Common myeloid progenitor, CD34-positive (primary cell): ENCODE measurements at regions not wholly inside any gene's neighbourhood (a gene's known extent, or its start where the extent isn't known, plus 50 kb on each side); places are given as distances from the start of the nearest gene placed in this dataset.

Experiments used
- CTCF ChIA-PET: fragments of 350-600 bp; sonication (Branson Sonifier 250); formaldehyde crosslinking; loops from one replicate; lab custom pipeline; 2021; ENCODE audit warnings: antibody characterized with exemption; lab: Charles Lee
- POLR2A ChIA-PET: fragments of 350-600 bp; sonication (Branson Sonifier 250); formaldehyde crosslinking; loops from one replicate; lab custom pipeline; 2021; ENCODE audit warnings: antibody characterized with exemption; lab: Charles Lee
- DNase-seq, 3 donors: peaks; one replicate each; pipeline versions ENCODE4 v3.0.0 to v3.0.0-alpha.2; 2013
- H3K27ac ChIP-seq, 2 experiments: 1 replicate in 1 of 2; 2 replicates in 1 of 2; pipeline ENCODE4 v1.7.0; 2013; ENCODE audit warnings: inconsistent platforms in 2 of 2, low read length in 2 of 2, mild to moderate bottlenecking in 2 of 2, low read depth in 1 of 2, moderate library complexity in 1 of 2; ENCODE audit not compliant: severe bottlenecking in 2 of 2, insufficient read depth in 1 of 2, poor library complexity in 1 of 2
- H3K27me3 ChIP-seq, 5 experiments: replicated peaks in 2 of 5; 1 replicate in 3 of 5; 2 replicates in 2 of 5; pipeline versions ENCODE4 v1.6.1 to v1.7.0; 2013; ENCODE audit warnings: low read length in 4 of 5, mild to moderate bottlenecking in 2 of 5, moderate library complexity in 2 of 5, inconsistent platforms in 1 of 5; ENCODE audit not compliant: insufficient read depth in 5 of 5, control insufficient read depth in 4 of 5
- H3K36me3 ChIP-seq, 4 experiments: 1 replicate in 2 of 4; 2 replicates in 2 of 4; pipeline versions ENCODE4 v1.6.1 to v1.7.0; 2013; ENCODE audit warnings: low read length in 3 of 4, control low read depth in 1 of 4, mild to moderate bottlenecking in 1 of 4; ENCODE audit not compliant: control insufficient read depth in 4 of 4, insufficient read depth in 4 of 4
- H3K4me1 ChIP-seq, 4 experiments: 1 replicate in 3 of 4; 2 replicates in 1 of 4; pipeline versions ENCODE4 v1.6.1 to v1.7.1; 2013; ENCODE audit warnings: low read length in 3 of 4, mild to moderate bottlenecking in 3 of 4, control low read depth in 1 of 4, inconsistent platforms in 1 of 4, moderate library complexity in 1 of 4; ENCODE audit not compliant: control insufficient read depth in 4 of 4, insufficient read depth in 4 of 4; ENCODE audit errors: control extremely low read depth in 1 of 4
- H3K4me3 ChIP-seq, 7 experiments: 1 replicate in 4 of 7; 2 replicates in 3 of 7; pipeline versions ENCODE4 v1.5.1 to v1.7.0; 2013; ENCODE audit warnings: mild to moderate bottlenecking in 7 of 7, low read length in 6 of 7, moderate library complexity in 6 of 7, inconsistent platforms in 2 of 7, low read depth in 2 of 7, control low read depth in 1 of 7; ENCODE audit not compliant: insufficient read depth in 4 of 7, control insufficient read depth in 1 of 7; ENCODE audit errors: extremely low read depth in 1 of 7
- H3K9me3 ChIP-seq, 5 experiments: 1 replicate in 4 of 5; 2 replicates in 1 of 5; pipeline versions ENCODE4 v1.6.1 to v1.7.1; 2013; ENCODE audit warnings: low read length in 4 of 5, mild to moderate bottlenecking in 2 of 5, inconsistent platforms in 1 of 5, low read depth in 1 of 5, moderate library complexity in 1 of 5; ENCODE audit not compliant: control insufficient read depth in 4 of 5, insufficient read depth in 2 of 5; ENCODE audit errors: control extremely low read depth in 1 of 5
- WGBS: methylation state at CpG from one replicate; pipeline ENCODE4 v1.1.5; 2013; ENCODE audit not compliant: insufficient coverage; 5-methylcytosine and 5-hydroxymethylcytosine counted together

DNA sequence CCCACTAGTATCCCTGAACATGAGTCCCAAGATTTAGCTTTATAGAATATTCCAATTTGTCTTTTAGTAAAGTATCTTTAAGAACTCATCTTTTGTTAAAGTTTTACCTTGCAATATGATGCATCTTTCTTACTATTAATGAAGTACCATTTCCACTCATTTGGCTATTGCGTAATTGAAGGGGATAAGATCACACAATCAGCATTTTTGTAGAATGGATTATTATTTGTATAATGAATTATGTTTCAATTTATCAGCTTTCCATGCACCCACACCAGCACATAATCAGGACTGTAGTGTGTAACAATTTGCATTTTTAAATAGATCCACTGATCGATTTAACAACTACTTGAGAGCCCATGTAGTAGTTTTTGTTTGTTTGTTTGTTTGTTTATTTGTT is 1364.9 kb upstream of the IGFBP7 start:
- POLR2A ChIA-PET, result interaction anchor here (0.6 kb wide), 1 partner anchor 349 kb away, joined by 4 read pairs; no protein-coding TSS in a partner anchor
- Histone ChIP-seq H3K4me1 (no peaks in the 10 kb centered on the region), H3K4me3 (no peak overlapping the region), H3K36me3 (no peaks in the 10 kb centered on the region), H3K9me3 (no peaks in the 10 kb centered on the region), H3K27ac (no peak overlapping the region), H3K27me3 (no peaks in the 10 kb centered on the region)
- DNase-seq, result no peak
- CTCF ChIA-PET, result no interaction called here
- WGBS, result no CpG with 5 or more reads among the region's 2 CpGs

DNA sequence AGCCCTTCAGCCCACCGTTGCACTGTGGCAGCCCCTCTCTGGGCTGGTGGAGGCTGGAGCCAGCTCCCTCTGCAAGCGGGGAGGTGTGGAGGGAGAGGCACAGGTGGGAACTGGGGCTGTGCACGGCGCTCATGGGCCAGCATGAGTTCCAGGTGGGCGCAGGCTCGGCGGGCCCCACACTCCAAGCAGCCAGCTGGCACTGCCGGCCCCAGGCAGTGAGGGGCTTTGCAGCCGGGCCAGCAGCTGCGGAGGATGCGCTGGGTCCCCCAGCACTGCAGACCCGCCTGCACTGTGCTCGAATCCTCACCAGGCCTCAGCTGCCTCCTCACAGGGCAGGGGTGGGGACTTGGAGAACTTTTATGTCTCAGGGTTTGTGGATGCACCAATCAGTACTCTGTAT is 1354.8 kb upstream of the IGFBP7 start:
- H3K4me1 ChIP-seq, result no peaks in the 10 kb centered on the region
- no peak for DNase-seq
- ChIA-PET CTCF (no interaction called here), POLR2A (no interaction called here)
- H3K9me3 ChIP-seq, result peaks cover 0 to 3% (median 0%) of the 10 kb centered on the region in 5 experiments
- WGBS, result 100% methylated on average over 10 of the region's 13 CpGs
- H3K27ac ChIP-seq, result no peak overlapping the region
- H3K36me3 ChIP-seq, result no peaks in the 10 kb centered on the region
- no peaks in the 10 kb centered on the region for H3K27me3 ChIP-seq
- no peak overlapping the region for H3K4me3 ChIP-seq

GRCh38 chr4:58456727-58457384 is 1346.7 kb upstream of the IGFBP7 start:
- CTCF ChIA-PET, result no interaction called here
- no peak for DNase-seq
- POLR2A ChIA-PET, result no interaction called here
- Histone ChIP-seq H3K4me3 (no peak overlapping the region), H3K9me3 (peaks cover 0 to 4% (median 0%) of the 10 kb centered on the region in 5 experiments), H3K27me3 (no peaks in the 10 kb centered on the region), H3K27ac (no peak overlapping the region), H3K4me1 (no peaks in the 10 kb centered on the region), H3K36me3 (no peaks in the 10 kb centered on the region)
- 98% methylated on average over 24 of the region's 26 CpGs for WGBS

DNA sequence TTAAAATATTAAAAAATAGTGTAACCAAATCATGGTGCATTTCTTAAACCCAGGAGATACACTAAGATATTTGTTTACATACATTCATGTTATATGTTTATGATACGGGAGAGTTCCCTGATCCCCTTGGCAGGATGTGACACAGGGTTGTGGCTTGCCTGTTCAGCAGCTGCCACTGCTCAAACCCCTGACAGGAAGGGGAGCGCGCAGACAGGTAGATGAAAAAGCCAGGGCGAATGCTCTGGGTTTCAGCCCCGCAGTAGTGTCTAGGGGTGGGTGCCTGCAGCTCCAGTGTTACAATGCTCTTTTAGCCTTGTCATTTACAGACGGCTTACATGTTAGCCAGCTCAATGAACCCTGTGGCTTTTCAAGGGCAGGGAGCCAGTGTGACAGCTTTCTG is 1343.8 kb upstream of the IGFBP7 start:
- H3K4me3 ChIP-seq, result no peak overlapping the region
- 87% methylated on average over 5 of the region's 6 CpGs for WGBS
- no peak for DNase-seq
- ChIA-PET POLR2A (no interaction called here), CTCF (no interaction called here)
- H3K4me1 ChIP-seq, result no peaks in the 10 kb centered on the region
- peaks cover 0 to 4% (median 0%) of the 10 kb centered on the region in 5 experiments for H3K9me3 ChIP-seq
- H3K27me3 ChIP-seq, result no peaks in the 10 kb centered on the region
- no peak overlapping the region for H3K27ac ChIP-seq
- no peaks in the 10 kb centered on the region for H3K36me3 ChIP-seq

GRCh38 chr4:58451707-58452106 is 1341.5 kb upstream of the IGFBP7 start:
- no peak for DNase-seq
- Histone ChIP-seq H3K27ac (no peak overlapping the region), H3K36me3 (no peaks in the 10 kb centered on the region), H3K4me1 (no peaks in the 10 kb centered on the region), H3K27me3 (no peaks in the 10 kb centered on the region), H3K9me3 (no peaks in the 10 kb centered on the region), H3K4me3 (no peak overlapping the region)
- ChIA-PET CTCF (no interaction called here), POLR2A (no interaction called here)
- WGBS, result no CpG with 5 or more reads among the region's 2 CpGs

DNA sequence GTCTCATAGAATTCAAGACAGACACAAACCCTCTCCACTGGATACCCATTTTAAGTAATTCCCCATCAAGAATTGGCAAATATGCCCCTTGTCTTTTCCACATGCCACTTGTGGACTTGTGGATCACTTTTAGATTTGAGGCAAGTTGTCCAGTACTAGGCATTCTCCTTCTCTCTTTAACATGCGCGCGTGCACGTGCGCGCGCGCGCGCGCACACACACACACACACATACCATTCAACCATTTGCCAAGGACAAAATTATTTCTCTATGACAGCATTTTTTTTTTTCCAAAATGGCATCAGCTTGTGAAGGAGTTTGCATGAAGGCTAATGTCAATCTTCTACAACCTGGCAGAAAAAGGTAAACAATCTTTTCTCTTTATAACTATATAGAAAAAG is 1325.7 kb upstream of the IGFBP7 start:
- no peak for DNase-seq
- POLR2A ChIA-PET, result no interaction called here

DNA sequence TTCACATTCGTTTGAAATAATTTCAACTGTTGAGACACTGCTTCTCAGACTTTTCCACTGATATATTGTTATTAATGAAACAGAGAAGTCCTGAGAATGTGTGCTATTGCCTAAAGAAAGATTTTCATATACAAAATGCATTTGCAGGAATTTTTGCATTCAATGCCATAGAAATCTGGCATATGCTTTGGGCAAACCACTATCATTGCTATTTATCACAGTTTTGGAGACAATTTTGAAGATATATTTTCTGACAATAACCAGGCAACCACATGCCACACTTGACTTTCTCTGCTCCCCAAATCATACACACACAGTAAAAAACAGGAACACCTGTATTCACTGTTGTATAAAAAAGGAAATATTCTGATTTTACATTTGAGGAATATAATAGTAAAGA is 1303.7 kb upstream of the IGFBP7 start:
- H3K4me1 ChIP-seq, result no peaks in the 10 kb centered on the region
- H3K27me3 ChIP-seq, result no peaks in the 10 kb centered on the region
- no peaks in the 10 kb centered on the region for H3K36me3 ChIP-seq
- no peaks in the 10 kb centered on the region for H3K9me3 ChIP-seq
- H3K27ac ChIP-seq, result no peak overlapping the region
- CTCF ChIA-PET, result no interaction called here
- no peak for DNase-seq
- POLR2A ChIA-PET, result no interaction called here
- WGBS, result no CpG with 5 or more reads among the region's 1 CpG
- H3K4me3 ChIP-seq, result no peak overlapping the region

More for the DNA sequence above, 1325.7 kb upstream of the IGFBP7 start:
- no peaks in the 10 kb centered on the region for H3K27me3 ChIP-seq
- no peak overlapping the region for H3K4me3 ChIP-seq
- no peaks in the 10 kb centered on the region for H3K36me3 ChIP-seq
- H3K27ac ChIP-seq, result no peak overlapping the region
- H3K4me1 ChIP-seq, result no peaks in the 10 kb centered on the region
- WGBS, result no CpG with 5 or more reads among the region's 11 CpGs
- CTCF ChIA-PET, result no interaction called here
- peaks cover 0 to 3% (median 0%) of the 10 kb centered on the region in 5 experiments for H3K9me3 ChIP-seq
